WTC11 (cell line): ENCODE measurements at regions not wholly inside any gene's neighbourhood (a gene's known extent, or its start where the extent isn't known, plus 50 kb on each side); places are given as distances from the start of the nearest gene placed in this dataset.

Source experiments
- ATAC-seq: fragments of 200-7000 bp; cut with Tn5 transposase; 2 replicates; pipeline ENCODE4 v1.10.0; 2021; ENCODE audit warnings: mild to moderate bottlenecking, moderate library complexity
- CTCF ChIA-PET: fragments of 300-600 bp; sonication (Branson Sonifier 250); formaldehyde crosslinking; loops from one replicate; lab custom pipeline; 2021; ENCODE audit warnings: antibody characterized with exemption; lab: Charles Lee
- POLR2A ChIA-PET: fragments of 350-600 bp; sonication (Branson Sonifier 250); formaldehyde crosslinking; loops from one replicate; lab custom pipeline; 2021; ENCODE audit warnings: antibody characterized with exemption; lab: Charles Lee
- DNase-seq: peaks from one replicate; pipeline ENCODE4 v3.0.0; 2021; ENCODE audit warnings: low spot score
- H3K27ac Mint-ChIP-seq: 2 replicates; pipeline ENCODE4 v1.8.0; 2021; ENCODE audit warnings: mixed read lengths
- H3K27me3 Mint-ChIP-seq: 2 replicates; pipeline ENCODE4 v1.8.0; 2021; ENCODE audit warnings: low read depth, mild to moderate bottlenecking, moderate library complexity, mixed read lengths
- H3K36me3 Mint-ChIP-seq: 2 replicates; pipeline ENCODE4 v1.8.0; 2021; ENCODE audit warnings: mixed read lengths
- H3K4me1 Mint-ChIP-seq: 2 replicates; pipeline ENCODE4 v1.8.0; 2022; ENCODE audit warnings: mixed read lengths
- H3K4me3 Mint-ChIP-seq: 2 replicates; pipeline ENCODE4 v1.8.0; 2021; ENCODE audit warnings: mild to moderate bottlenecking, moderate library complexity, mixed read lengths
- H3K9me3 Mint-ChIP-seq: 2 replicates; pipeline ENCODE4 v1.8.0; 2021; ENCODE audit warnings: mixed read lengths
- CBFB ChIP-seq: sonication (generic); formaldehyde crosslinking; IDR thresholded peaks from 2 replicates; pipeline ENCODE4 v1.8.1; 2022; ENCODE audit warnings: mild to moderate bottlenecking, low read depth, missing genetic modification reagents
- E2F1 ChIP-seq: sonication (generic); formaldehyde crosslinking; IDR thresholded peaks from 2 replicates; pipeline ENCODE4 v1.8.0; 2022; ENCODE audit warnings: mild to moderate bottlenecking, missing genetic modification reagents
- E2F4 ChIP-seq: sonication (generic); formaldehyde crosslinking; IDR thresholded peaks from 2 replicates; pipeline ENCODE4 v1.8.1; 2022; ENCODE audit warnings: low read depth, mild to moderate bottlenecking, moderate library complexity, missing genetic modification reagents, borderline replicate concordance
- FOXJ3 ChIP-seq: sonication (generic); formaldehyde crosslinking; IDR thresholded peaks from 2 replicates; pipeline ENCODE4 v1.9.0; 2021; ENCODE audit warnings: missing genetic modification reagents, mild to moderate bottlenecking, borderline replicate concordance
- JUN ChIP-seq: sonication (generic); formaldehyde crosslinking; IDR thresholded peaks from 2 replicates; pipeline ENCODE4 v1.8.0; 2023; ENCODE audit warnings: mild to moderate bottlenecking, missing genetic modification reagents
- MYBL2 ChIP-seq: sonication (generic); formaldehyde crosslinking; IDR thresholded peaks from 2 replicates; pipeline ENCODE4 v1.8.1; 2023; ENCODE audit warnings: mild to moderate bottlenecking, moderate library complexity, missing genetic modification reagents
- NFE2L1 ChIP-seq: sonication (generic); formaldehyde crosslinking; IDR thresholded peaks from 2 replicates; pipeline ENCODE4 v1.8.1; 2023; ENCODE audit warnings: missing genetic modification reagents
- NFYB ChIP-seq: sonication (generic); formaldehyde crosslinking; conservative IDR thresholded peaks from 2 replicates; pipeline ENCODE4 v1.8.0; 2022; ENCODE audit warnings: low read depth, missing genetic modification reagents
- NR1H2 ChIP-seq: sonication (generic); formaldehyde crosslinking; IDR thresholded peaks from 2 replicates; pipeline ENCODE4 v1.9.0; 2021; ENCODE audit warnings: mild to moderate bottlenecking, moderate library complexity, missing genetic modification reagents
- NR3C1 ChIP-seq: sonication (generic); formaldehyde crosslinking; conservative IDR thresholded peaks from 2 replicates; pipeline ENCODE4 v1.8.1; 2023; ENCODE audit warnings: low read depth, mild to moderate bottlenecking, missing genetic modification reagents
- RELA ChIP-seq: sonication (generic); formaldehyde crosslinking; IDR thresholded peaks from 2 replicates; pipeline ENCODE4 v1.8.1; 2022; ENCODE audit warnings: missing genetic modification reagents, mild to moderate bottlenecking, borderline replicate concordance
- TCF7 ChIP-seq: sonication (generic); formaldehyde crosslinking; IDR thresholded peaks from 2 replicates; pipeline ENCODE4 v1.8.0; 2022; ENCODE audit warnings: mild to moderate bottlenecking, low read depth, missing genetic modification reagents, moderate library complexity
- ZNF121 ChIP-seq: sonication (generic); formaldehyde crosslinking; IDR thresholded peaks from 2 replicates; pipeline ENCODE4 v1.8.0; 2023; ENCODE audit warnings: missing genetic modification reagents
- ZNF219 ChIP-seq: sonication (generic); formaldehyde crosslinking; IDR thresholded peaks from 2 replicates; pipeline ENCODE4 v1.8.0; 2023; ENCODE audit warnings: missing genetic modification reagents, mild to moderate bottlenecking, borderline replicate concordance
- ZNF232 ChIP-seq: sonication (generic); formaldehyde crosslinking; IDR thresholded peaks from 2 replicates; pipeline ENCODE4 v1.8.0; 2022; ENCODE audit warnings: mild to moderate bottlenecking, missing genetic modification reagents
- ZNF281 ChIP-seq: sonication (generic); formaldehyde crosslinking; IDR thresholded peaks from 2 replicates; pipeline ENCODE4 v1.8.0; 2023; ENCODE audit warnings: mild to moderate bottlenecking, missing genetic modification reagents
- ZNF317 ChIP-seq: sonication (generic); formaldehyde crosslinking; IDR thresholded peaks from 2 replicates; pipeline ENCODE4 v1.8.1; 2023; ENCODE audit warnings: low read depth, mild to moderate bottlenecking, moderate library complexity, missing genetic modification reagents, borderline replicate concordance
- ZNF423 ChIP-seq: fragments of 250-450 bp; sonication (Bioruptor Pico); IDR thresholded peaks from 2 replicates; pipeline ENCODE4 v2.1.2; 2022; ENCODE audit warnings: mild to moderate bottlenecking, moderate library complexity
- TF ChIP-seq, protein P1 (sequence below): fragments of 250-450 bp; sonication (Bioruptor Pico); IDR thresholded peaks from 2 replicates; pipeline ENCODE4 v1.8.0; 2021; ENCODE audit warnings: mild to moderate bottlenecking
- TF ChIP-seq, protein P2 (sequence below): sonication (generic); formaldehyde crosslinking; IDR thresholded peaks from 2 replicates; pipeline ENCODE4 v1.8.1; 2023; ENCODE audit warnings: mild to moderate bottlenecking, missing genetic modification reagents

DNA sequence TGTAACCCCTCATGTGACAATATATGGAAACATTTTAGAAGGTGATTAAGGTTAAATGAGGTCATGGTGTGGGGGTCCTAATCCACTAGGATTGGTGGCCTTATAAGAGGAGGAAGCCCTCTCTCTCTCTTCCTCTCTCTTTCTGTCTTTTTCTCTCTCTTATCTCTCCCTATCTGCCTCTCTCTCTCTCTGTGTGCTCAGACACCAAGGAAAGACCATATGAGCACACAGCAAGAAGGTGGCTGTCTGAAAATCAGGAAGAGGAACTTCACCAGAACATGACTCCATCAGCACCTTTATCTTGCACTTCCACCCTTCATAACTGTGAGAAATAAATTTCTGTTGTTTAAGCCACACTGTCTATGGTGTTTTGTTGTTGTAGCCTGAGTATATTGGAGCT lies 1472.2 kb downstream of the PCDH7 start:
- Mint-ChIP-seq H3K4me1 (no peaks in the 10 kb centered on the region), H3K27me3 (no peaks in the 10 kb centered on the region), H3K9me3 (0 out of 2 replicates have a peak, but pooled peaks cover 4% of the 10 kb centered on the region), H3K27ac (no peak overlapping the region)
- TF ChIP-seq, protein P1, sequence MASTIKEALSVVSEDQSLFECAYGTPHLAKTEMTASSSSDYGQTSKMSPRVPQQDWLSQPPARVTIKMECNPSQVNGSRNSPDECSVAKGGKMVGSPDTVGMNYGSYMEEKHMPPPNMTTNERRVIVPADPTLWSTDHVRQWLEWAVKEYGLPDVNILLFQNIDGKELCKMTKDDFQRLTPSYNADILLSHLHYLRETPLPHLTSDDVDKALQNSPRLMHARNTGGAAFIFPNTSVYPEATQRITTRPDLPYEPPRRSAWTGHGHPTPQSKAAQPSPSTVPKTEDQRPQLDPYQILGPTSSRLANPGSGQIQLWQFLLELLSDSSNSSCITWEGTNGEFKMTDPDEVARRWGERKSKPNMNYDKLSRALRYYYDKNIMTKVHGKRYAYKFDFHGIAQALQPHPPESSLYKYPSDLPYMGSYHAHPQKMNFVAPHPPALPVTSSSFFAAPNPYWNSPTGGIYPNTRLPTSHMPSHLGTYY (CRISPR knock-in tag) = no peak
- TF ChIP-seq ZNF281 (CRISPR knock-in tag) = no peak
- TF ChIP-seq E2F4 (CRISPR knock-in tag) = no peak
- TF ChIP-seq NR1H2 (CRISPR knock-in tag) = no peak
- TF ChIP-seq ZNF219 (CRISPR knock-in tag) = no peak
- TF ChIP-seq RELA (CRISPR knock-in tag) = no peak
- TF ChIP-seq MYBL2 = no peak
- TF ChIP-seq, all 79 proteins: peak for 0
- DNase-seq = no peak
- POLR2A ChIA-PET = no interaction called here
- no peak for ATAC-seq
- CTCF ChIA-PET = no interaction called here
- no peaks in the 10 kb centered on the region for H3K36me3 Mint-ChIP-seq
- no peak overlapping the region for H3K4me3 Mint-ChIP-seq

DNA sequence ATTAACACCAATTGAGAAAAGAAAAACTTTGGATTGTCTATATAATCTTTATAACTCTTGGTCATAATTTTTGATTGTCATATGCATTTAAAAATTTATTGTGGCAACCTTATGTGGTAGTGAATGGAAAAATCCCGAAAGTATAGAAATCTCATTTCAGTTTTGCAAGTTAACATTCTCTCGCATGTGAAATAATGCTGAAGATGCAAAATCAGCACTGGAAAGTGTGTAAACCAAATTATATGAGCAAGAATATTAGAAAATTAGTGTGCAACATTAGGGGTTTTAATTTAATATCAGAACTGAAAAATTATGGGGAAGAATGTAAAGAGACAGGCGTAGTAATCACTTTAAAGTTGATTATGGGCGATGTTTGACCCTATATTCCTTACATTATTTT lies 1472.8 kb downstream of the PCDH7 start:
- 0 out of 2 replicates have a peak, but pooled peaks cover 4% of the 10 kb centered on the region for H3K9me3 Mint-ChIP-seq
- no peak overlapping the region for H3K4me3 Mint-ChIP-seq
- ChIA-PET POLR2A (no interaction called here), CTCF (no interaction called here)
- H3K36me3 Mint-ChIP-seq = no peaks in the 10 kb centered on the region
- H3K4me1 Mint-ChIP-seq = no peaks in the 10 kb centered on the region
- ATAC-seq = no peak
- no peak for TF ChIP-seq ZNF232
- no peak for TF ChIP-seq FOXJ3
- TF ChIP-seq, protein P1 (CRISPR knock-in tag) = no peak
- no peak for TF ChIP-seq CBFB (CRISPR knock-in tag)
- TF ChIP-seq, protein P2, sequence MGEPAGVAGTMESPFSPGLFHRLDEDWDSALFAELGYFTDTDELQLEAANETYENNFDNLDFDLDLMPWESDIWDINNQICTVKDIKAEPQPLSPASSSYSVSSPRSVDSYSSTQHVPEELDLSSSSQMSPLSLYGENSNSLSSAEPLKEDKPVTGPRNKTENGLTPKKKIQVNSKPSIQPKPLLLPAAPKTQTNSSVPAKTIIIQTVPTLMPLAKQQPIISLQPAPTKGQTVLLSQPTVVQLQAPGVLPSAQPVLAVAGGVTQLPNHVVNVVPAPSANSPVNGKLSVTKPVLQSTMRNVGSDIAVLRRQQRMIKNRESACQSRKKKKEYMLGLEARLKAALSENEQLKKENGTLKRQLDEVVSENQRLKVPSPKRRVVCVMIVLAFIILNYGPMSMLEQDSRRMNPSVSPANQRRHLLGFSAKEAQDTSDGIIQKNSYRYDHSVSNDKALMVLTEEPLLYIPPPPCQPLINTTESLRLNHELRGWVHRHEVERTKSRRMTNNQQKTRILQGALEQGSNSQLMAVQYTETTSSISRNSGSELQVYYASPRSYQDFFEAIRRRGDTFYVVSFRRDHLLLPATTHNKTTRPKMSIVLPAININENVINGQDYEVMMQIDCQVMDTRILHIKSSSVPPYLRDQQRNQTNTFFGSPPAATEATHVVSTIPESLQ (CRISPR knock-in tag) = no peak
- TF ChIP-seq ZNF317 = no peak
- no peak for TF ChIP-seq E2F4 (CRISPR knock-in tag)
- TF ChIP-seq E2F1 (CRISPR knock-in tag) = no peak
- no peak for TF ChIP-seq JUN (CRISPR knock-in tag)
- TF ChIP-seq ZNF121 (CRISPR knock-in tag) = no peak
- TF ChIP-seq ZNF423 (CRISPR knock-in tag) = no peak
- no peak for TF ChIP-seq NR3C1
- no peak for TF ChIP-seq NFYB (CRISPR knock-in tag)
- no peak for TF ChIP-seq NR1H2 (CRISPR knock-in tag)
- no peak for TF ChIP-seq NFE2L1 (CRISPR knock-in tag)
- no peak for TF ChIP-seq TCF7
- no peaks in the 10 kb centered on the region for H3K27me3 Mint-ChIP-seq
- no peak overlapping the region for H3K27ac Mint-ChIP-seq
- DNase-seq = no peak
